Sigmoid colon (tissue), 4 donors: ENCODE measurements at regions not wholly inside any gene's neighbourhood (a gene's known extent, or its start where the extent isn't known, plus 50 kb on each side); places are given as distances from the start of the nearest gene placed in this dataset.

Experiments
- EP300 ChIP-seq, 4 donors: sonication (generic); formaldehyde crosslinking; IDR thresholded peaks; one replicate each; pipeline ENCODE4 v1.6.1; 2017; ENCODE audit warnings: antibody characterized with exemption in 4 of 4
- POLR2A ChIP-seq, 2 donors: fragments of 450-650 bp; IDR thresholded peaks; one replicate each; pipeline ENCODE4 v1.6.1; 2016; ENCODE audit warnings: antibody characterized with exemption in 2 of 2, mild to moderate bottlenecking in 2 of 2, moderate library complexity in 2 of 2
- TF ChIP-seq, protein P1 (sequence below), 4 experiments: fragments of 450-650 bp in 3 of 4; fragments of 200-600 bp in 1 of 4; IDR thresholded peaks; one replicate each; pipeline ENCODE4 v1.5.1; 2016 to 2019; ENCODE audit warnings: antibody characterized with exemption in 4 of 4, mild to moderate bottlenecking in 3 of 4, moderate library complexity in 2 of 4

GRCh38 chr14:66228267-66228970 lies 257.8 kb upstream of the CCDC196 start:
- no peak for TF ChIP-seq POLR2A (IDR thresholded peaks at IDR 0.05)
- TF ChIP-seq, protein P1, sequence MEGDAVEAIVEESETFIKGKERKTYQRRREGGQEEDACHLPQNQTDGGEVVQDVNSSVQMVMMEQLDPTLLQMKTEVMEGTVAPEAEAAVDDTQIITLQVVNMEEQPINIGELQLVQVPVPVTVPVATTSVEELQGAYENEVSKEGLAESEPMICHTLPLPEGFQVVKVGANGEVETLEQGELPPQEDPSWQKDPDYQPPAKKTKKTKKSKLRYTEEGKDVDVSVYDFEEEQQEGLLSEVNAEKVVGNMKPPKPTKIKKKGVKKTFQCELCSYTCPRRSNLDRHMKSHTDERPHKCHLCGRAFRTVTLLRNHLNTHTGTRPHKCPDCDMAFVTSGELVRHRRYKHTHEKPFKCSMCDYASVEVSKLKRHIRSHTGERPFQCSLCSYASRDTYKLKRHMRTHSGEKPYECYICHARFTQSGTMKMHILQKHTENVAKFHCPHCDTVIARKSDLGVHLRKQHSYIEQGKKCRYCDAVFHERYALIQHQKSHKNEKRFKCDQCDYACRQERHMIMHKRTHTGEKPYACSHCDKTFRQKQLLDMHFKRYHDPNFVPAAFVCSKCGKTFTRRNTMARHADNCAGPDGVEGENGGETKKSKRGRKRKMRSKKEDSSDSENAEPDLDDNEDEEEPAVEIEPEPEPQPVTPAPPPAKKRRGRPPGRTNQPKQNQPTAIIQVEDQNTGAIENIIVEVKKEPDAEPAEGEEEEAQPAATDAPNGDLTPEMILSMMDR (IDR thresholded peaks at IDR 0.05), result no peak
- no peak for TF ChIP-seq EP300 (IDR thresholded peaks at IDR 0.05)
